GM12864 (cell line): ENCODE measurements at regions not wholly inside any gene's neighbourhood (a gene's known extent, or its start where the extent isn't known, plus 50 kb on each side); places are given as distances from the start of the nearest gene placed in this dataset.

Experiments
- DNase-seq: peaks from one replicate; pipeline ENCODE4 v3.0.0-alpha.2; 2011; ENCODE audit warnings: low read depth
- H3K4me3 ChIP-seq: 2 replicates; pipeline ENCODE4 v1.5.1; 2011; ENCODE audit warnings: mild to moderate bottlenecking, low read depth, low read length, control low read depth
- TF ChIP-seq, protein P1 (sequence below): IDR thresholded peaks from 2 replicates; pipeline ENCODE4 v1.5.1; 2011; ENCODE audit warnings: low read depth, mild to moderate bottlenecking, moderate library complexity, low read length, control low read depth, inconsistent platforms; ENCODE audit errors: missing control alignments

DNA sequence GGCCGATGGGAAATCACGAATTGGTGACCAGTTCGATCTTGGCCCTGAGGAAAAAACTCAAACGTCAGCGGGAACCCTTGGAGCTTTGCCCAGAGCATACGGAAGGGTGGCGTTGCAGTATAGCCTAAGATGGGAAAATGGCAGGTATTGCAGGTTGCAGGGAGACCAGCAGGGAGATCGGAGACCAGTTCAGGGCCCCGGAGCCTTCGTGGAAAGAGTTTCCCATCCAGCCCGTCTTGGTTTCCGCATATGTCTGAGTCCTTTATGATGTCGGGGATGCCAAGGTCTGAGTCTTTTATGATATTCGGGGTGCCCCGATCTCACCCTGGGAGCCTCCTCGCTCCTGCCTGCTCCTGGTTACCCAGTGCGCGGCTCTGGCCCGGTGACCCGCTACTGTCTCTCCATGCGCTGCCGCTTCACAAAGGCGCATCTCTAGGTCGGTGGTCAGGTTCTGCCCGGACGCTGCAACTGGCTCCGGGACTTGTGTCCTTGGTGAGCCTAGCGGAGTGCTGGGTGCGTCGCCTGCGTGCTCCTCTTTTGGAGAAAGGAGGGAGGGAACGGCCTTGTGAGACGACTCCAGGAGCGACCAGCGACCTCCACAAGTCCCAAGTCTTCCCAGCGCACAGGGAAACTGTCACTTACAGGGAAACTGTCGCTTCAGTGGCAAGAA is 94.2 kb downstream of the PRKAB2 start:
- no peak overlapping the region for H3K4me3 ChIP-seq
- TF ChIP-seq, protein P1, sequence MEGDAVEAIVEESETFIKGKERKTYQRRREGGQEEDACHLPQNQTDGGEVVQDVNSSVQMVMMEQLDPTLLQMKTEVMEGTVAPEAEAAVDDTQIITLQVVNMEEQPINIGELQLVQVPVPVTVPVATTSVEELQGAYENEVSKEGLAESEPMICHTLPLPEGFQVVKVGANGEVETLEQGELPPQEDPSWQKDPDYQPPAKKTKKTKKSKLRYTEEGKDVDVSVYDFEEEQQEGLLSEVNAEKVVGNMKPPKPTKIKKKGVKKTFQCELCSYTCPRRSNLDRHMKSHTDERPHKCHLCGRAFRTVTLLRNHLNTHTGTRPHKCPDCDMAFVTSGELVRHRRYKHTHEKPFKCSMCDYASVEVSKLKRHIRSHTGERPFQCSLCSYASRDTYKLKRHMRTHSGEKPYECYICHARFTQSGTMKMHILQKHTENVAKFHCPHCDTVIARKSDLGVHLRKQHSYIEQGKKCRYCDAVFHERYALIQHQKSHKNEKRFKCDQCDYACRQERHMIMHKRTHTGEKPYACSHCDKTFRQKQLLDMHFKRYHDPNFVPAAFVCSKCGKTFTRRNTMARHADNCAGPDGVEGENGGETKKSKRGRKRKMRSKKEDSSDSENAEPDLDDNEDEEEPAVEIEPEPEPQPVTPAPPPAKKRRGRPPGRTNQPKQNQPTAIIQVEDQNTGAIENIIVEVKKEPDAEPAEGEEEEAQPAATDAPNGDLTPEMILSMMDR: no peak
- no peak for DNase-seq

DNA sequence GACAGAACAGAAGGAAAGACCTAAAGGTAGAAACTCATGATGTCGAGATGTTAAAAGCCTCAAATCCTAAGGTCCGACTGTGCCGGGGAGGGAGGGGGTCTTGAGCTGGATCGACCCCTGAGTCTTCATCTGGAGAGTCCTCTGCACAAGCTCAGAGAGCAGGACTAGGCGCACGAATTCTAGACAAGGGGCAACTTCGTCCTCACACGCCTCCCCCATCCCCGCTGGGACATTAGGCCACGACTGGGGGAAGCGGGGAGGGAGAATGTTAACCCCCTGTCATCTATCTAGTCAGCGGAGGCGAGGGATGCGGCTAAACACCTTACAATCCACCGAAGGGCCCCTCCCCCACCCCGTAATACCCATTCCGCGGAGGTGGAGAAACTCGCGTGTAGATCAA is 94.7 kb downstream of the PRKAB2 start:
- no peak for DNase-seq
- H3K4me3 ChIP-seq: no peak overlapping the region
- TF ChIP-seq, protein P1: no peak

DNA sequence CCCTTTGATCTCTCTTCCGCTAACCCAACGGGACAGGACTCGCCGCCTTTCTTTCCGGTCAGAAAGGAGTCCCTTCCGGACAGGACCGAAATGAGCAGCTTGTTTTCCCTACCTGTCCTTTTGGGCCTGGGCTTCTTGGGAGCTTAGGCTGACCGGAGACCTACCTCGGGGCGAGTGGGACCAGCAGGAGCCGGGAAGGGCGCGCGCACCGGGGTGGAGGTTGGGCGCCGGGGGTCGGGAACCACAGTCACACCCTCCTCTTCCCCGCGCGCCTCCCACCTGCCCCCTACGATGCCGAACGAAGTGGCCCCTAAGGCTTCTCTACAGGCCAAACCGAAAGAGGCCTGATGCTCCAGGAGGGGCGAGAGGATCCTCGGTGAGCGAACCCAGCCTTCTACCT is 95.2 kb downstream of the PRKAB2 start:
- no peak overlapping the region for H3K4me3 ChIP-seq
- TF ChIP-seq, protein P1: no peak
- DNase-seq: no peak

DNA sequence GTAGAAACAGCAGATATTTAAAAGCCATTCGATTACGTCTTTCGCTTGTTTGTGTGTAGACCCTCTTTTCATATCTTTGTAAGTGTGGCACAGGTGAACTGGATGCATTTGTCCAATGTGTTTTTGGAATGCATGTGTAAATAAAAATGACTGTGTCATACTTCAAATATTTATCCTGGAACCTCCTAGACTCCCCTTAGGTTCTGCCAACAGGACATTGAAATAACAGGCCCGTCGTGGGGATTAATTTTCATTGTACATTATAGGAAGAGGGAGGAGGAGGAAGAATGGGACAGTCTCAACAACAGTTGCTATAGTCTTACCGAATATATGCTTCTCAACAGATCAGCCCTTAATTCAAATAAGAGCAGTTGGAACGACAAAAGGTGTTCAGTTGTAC is 95.8 kb downstream of the PRKAB2 start:
- TF ChIP-seq, protein P1: no peak
- DNase-seq: no peak
- H3K4me3 ChIP-seq: no peak overlapping the region

DNA sequence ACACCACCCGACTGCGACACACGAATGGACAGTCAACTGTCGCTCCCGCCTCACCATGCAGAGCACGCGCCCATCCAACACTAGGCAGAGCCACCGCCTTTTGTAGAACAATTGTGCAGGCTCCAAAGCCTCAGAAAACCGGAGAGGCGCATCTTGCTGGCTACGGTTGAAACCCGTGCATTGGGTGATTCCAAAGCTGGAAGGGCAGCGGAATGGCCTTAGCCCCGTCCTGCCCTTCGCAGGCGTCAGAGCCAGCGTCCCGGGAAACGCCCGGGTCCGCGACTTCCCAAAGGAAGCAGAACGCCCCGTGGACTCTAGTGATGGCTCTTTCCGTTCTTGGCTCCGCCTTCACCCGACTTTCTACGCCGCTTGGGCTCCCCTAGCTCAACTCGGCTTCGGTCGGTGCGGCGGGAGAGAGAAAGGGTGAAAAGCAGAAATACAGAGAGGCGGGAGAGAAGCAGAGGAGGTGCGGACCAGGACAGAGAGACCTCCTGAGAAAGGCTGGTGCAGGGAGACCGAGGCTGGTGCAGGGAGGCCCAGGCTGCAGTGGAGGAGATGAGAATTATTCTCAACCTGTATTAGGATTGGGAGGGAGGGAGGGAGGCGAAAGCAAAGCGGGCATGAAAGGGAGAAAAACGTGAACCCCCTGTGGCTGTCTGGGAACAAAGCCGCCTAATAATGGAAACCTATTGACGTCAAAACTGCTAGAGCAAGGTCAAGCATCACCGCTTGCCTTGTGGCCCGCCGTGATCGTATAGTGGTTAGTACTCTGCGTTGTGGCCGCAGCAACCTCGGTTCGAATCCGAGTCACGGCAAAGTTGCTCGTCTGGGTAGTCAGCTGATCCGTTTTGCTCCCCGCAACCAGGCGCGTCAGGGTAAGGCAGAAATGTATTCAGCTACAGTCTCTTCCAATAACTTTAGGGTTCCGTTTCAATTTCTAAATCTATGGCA is 99.5 kb downstream of the PRKAB2 start:
- H3K4me3 ChIP-seq: peak overlapping the region; percentile 15; the same call in 1 of the 2 replicates
- DNase-seq: no peak
- TF ChIP-seq, protein P1: no peak

DNA sequence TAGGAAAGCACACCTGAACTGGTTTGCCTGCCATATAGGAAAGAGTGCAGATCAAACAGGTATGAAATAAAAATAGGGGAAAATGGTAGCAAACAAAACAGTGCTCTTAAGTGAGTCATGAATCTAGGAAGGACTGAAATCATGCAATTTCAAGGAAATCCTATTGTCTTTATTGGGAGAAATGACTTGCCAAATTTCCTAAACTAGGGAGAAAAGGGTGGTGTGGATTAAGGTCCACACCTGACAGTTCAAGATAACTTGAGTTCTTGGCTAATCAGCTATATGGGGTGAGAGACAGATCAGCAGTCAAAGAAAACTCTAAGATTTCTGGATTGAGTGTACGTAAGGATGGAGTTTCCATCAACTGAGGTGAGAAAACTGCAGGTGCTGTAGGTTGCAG is 101.1 kb downstream of the PRKAB2 start:
- H3K4me3 ChIP-seq: no peak overlapping the region
- TF ChIP-seq, protein P1: no peak
- no peak for DNase-seq
